HS-5 (cell line): ENCODE measurements at regions not wholly inside any gene's neighbourhood (a gene's known extent, or its start where the extent isn't known, plus 50 kb on each side); places are given as distances from the start of the nearest gene placed in this dataset.
"Not testable (repeated sequence)": the region's sequence is repeated elsewhere in the genome, so short reads cannot be mapped to it uniquely, and the experiment has no call there.

Source experiments
- DNase-seq: peaks from one replicate; pipeline ENCODE4 v3.0.0-alpha.2; 2012; ENCODE audit warnings: low read depth

GRCh38 chr7:76971201-76971600 lies 61.0 kb downstream of the SPDYE17 start:
- DNase-seq: not testable (repeated sequence)

- DNase-seq: not testable (repeated sequence)
These were observed 62.3 kb downstream of the SPDYE17 start for GRCh38 chr7:76969892-76970291.

GRCh38 chr7:76965731-76966548 lies 66.2 kb downstream of the SPDYE17 start:
- not testable (repeated sequence) for DNase-seq

GRCh38 chr7:76964050-76964449 lies 68.1 kb downstream of the SPDYE17 start:
- not testable (repeated sequence) for DNase-seq

GRCh38 chr7:76963061-76963460 lies 69.1 kb downstream of the SPDYE17 start:
- not testable (repeated sequence) for DNase-seq

- DNase-seq: not testable (repeated sequence)
These were observed 71.7 kb downstream of the SPDYE17 start for GRCh38 chr7:76960400-76960986.

GRCh38 chr7:76959573-76960399 lies 72.4 kb downstream of the SPDYE17 start:
- not testable (repeated sequence) for DNase-seq

- not testable (repeated sequence) for DNase-seq
These were observed 75.6 kb downstream of the SPDYE17 start for GRCh38 chr7:76956531-76956930.

- not testable (repeated sequence) for DNase-seq
These were observed 77.0 kb downstream of the SPDYE17 start for GRCh38 chr7:76955124-76955523.

- not testable (repeated sequence) for DNase-seq
These were observed 87.6 kb downstream of the SPDYE17 start for GRCh38 chr7:76944603-76945002.

- DNase-seq: not testable (repeated sequence)
These were observed 90.1 kb downstream of the SPDYE17 start for GRCh38 chr7:76941809-76942765.

GRCh38 chr7:76937781-76938180 lies 94.4 kb downstream of the SPDYE17 start:
- DNase-seq: not testable (repeated sequence)

- DNase-seq: not testable (repeated sequence)
These were observed 94.8 kb downstream of the SPDYE17 start for GRCh38 chr7:76937330-76937729.

GRCh38 chr7:76936346-76936745 lies 95.8 kb downstream of the SPDYE17 start:
- not testable (repeated sequence) for DNase-seq

GRCh38 chr7:76934711-76935110 lies 97.5 kb downstream of the SPDYE17 start:
- not testable (repeated sequence) for DNase-seq

- not testable (repeated sequence) for DNase-seq
These were observed 99.2 kb downstream of the SPDYE17 start for GRCh38 chr7:76932957-76933356.

GRCh38 chr7:76931441-76931840 lies 100.7 kb downstream of the SPDYE17 start:
- DNase-seq: not testable (repeated sequence)

GRCh38 chr7:76930416-76930815 lies 101.7 kb downstream of the SPDYE17 start:
- not testable (repeated sequence) for DNase-seq

GRCh38 chr7:76928751-76929150 lies 103.4 kb downstream of the SPDYE17 start:
- not testable (repeated sequence) for DNase-seq

GRCh38 chr7:76927741-76928393 lies 104.3 kb downstream of the SPDYE17 start:
- DNase-seq: not testable (repeated sequence)

GRCh38 chr7:76926416-76926815 lies 105.7 kb downstream of the SPDYE17 start:
- not testable (repeated sequence) for DNase-seq
